Suprapubic skin (tissue), 4 donors: ENCODE measurements at regions not wholly inside any gene's neighbourhood (a gene's known extent, or its start where the extent isn't known, plus 50 kb on each side); places are given as distances from the start of the nearest gene placed in this dataset.
A peak's percentile ranks its signal among the peaks of the same experiment; 100 is the strongest.

Source experiments
- DNase-seq, 2 donors: peaks; one replicate each; pipeline ENCODE4 v3.0.0-alpha.2; 2019; ENCODE audit warnings: low spot score in 2 of 2
- H3K27ac ChIP-seq: fragments of 200-600 bp; sonication (generic); one replicate; pipeline ENCODE4 v1.5.1; 2019
- H3K27me3 ChIP-seq: fragments of 200-600 bp; sonication (generic); one replicate; pipeline ENCODE4 v1.5.1; 2019
- H3K36me3 ChIP-seq: fragments of 200-600 bp; sonication (generic); one replicate; pipeline ENCODE4 v1.5.1; 2019
- H3K4me1 ChIP-seq: fragments of 200-600 bp; sonication (generic); one replicate; pipeline ENCODE4 v1.5.1; 2019
- H3K4me3 ChIP-seq: fragments of 200-600 bp; sonication (generic); one replicate; pipeline ENCODE4 v1.5.1; 2019; ENCODE audit warnings: mild to moderate bottlenecking
- H3K9me3 ChIP-seq: fragments of 200-600 bp; sonication (generic); one replicate; pipeline ENCODE4 v1.5.1; 2019
- EP300 ChIP-seq: sonication (generic); formaldehyde crosslinking; IDR thresholded peaks from one replicate; pipeline ENCODE4 v1.6.1; 2017; ENCODE audit warnings: antibody characterized with exemption
- POLR2A ChIP-seq, 2 donors: fragments of 450-650 bp; IDR thresholded peaks; one replicate each; pipeline ENCODE4 v1.6.1; 2017; ENCODE audit warnings: antibody characterized with exemption in 2 of 2, mild to moderate bottlenecking in 2 of 2, moderate library complexity in 2 of 2
- POLR2AphosphoS5 ChIP-seq, 3 donors: sonication (generic); formaldehyde crosslinking; IDR thresholded peaks; one replicate each; pipeline ENCODE4 v1.6.1; 2017; ENCODE audit warnings: antibody characterized with exemption in 3 of 3
- WGBS: methylation state at CpG from one replicate; pipeline ENCODE4 v1.1.5; 2018; 5-methylcytosine and 5-hydroxymethylcytosine counted together
- TF ChIP-seq, protein P1 (sequence below), 2 donors: fragments of 200-600 bp in 1 of 2; fragments of 450-650 bp in 1 of 2; sonication (generic) in 1 of 2; IDR thresholded peaks; one replicate each; pipeline ENCODE4 v1.5.1; 2016 to 2019; ENCODE audit warnings: antibody characterized with exemption in 2 of 2, mild to moderate bottlenecking in 1 of 2, moderate library complexity in 1 of 2

DNA sequence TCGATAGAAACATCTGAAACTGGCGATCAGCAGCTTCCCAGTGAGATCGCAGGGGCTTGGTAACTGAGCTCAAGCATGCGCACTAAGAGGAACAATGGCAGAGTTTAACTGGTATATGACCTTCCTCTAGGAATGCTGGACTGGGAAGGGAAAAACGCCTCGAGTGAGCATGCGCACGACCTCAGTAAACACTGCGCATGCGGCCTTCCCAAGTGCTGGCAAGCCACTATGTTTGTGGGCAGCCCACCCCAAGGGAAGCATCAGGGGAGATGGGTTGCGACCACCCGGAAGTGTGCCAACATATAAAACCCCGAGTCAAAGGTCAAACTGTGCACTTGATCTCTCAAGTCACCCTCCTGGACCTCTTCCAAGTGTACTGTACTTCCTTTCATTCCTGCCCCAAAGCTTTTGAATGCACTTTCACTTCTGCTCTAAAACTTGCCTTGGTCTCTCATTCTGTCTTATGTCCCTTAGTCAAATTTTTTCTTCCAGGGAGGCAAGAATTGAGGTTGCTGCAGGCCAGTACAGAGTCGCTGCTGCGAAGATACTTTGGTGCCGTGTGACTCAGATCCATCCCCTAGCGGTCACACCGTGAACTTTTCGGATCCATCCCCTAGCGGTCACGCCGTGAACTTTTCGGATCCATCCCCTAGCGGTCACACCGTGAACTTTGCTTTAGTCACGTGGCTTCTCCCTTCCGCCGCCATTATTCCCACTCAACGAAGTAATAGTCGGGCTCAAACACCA is 243.3 kb downstream of the FAM43A start:
- TF ChIP-seq, protein P1, sequence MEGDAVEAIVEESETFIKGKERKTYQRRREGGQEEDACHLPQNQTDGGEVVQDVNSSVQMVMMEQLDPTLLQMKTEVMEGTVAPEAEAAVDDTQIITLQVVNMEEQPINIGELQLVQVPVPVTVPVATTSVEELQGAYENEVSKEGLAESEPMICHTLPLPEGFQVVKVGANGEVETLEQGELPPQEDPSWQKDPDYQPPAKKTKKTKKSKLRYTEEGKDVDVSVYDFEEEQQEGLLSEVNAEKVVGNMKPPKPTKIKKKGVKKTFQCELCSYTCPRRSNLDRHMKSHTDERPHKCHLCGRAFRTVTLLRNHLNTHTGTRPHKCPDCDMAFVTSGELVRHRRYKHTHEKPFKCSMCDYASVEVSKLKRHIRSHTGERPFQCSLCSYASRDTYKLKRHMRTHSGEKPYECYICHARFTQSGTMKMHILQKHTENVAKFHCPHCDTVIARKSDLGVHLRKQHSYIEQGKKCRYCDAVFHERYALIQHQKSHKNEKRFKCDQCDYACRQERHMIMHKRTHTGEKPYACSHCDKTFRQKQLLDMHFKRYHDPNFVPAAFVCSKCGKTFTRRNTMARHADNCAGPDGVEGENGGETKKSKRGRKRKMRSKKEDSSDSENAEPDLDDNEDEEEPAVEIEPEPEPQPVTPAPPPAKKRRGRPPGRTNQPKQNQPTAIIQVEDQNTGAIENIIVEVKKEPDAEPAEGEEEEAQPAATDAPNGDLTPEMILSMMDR (IDR thresholded peaks at IDR 0.05): peak; percentile 27 to 36
- TF ChIP-seq EP300: no peak
- Histone ChIP-seq H3K4me1 (peaks cover 27% of the 10 kb centered on the region), H3K27ac (no peak overlapping the region), H3K27me3 (no peaks in the 10 kb centered on the region), H3K9me3 (no peaks in the 10 kb centered on the region), H3K4me3 (no peak overlapping the region), H3K36me3 (no peaks in the 10 kb centered on the region)
- 80% methylated on average over 29 of the region's 30 CpGs for WGBS
- DNase-seq: no peak

DNA sequence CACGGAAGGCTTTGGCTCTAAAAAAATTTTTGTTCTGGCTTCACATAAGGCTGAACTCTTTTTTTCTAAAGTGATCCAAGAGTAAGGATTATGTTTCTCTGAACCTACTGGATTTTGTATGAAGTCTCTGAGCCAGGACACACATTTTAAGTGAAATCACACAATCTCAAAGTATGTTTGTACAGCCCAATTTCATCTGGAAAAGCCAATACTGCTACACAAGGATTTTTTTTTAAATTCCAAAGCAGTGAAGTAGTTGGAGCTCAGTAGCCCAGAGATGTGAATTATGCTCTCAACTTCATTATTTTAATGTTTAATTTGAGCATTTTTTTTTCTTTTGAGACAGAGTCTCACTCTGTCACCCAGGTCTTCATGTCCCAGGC is 243.9 kb downstream of the FAM43A start:
- no peak for TF ChIP-seq POLR2A (IDR thresholded peaks at IDR 0.05)
- no peak for TF ChIP-seq EP300
- no peak for TF ChIP-seq POLR2AphosphoS5 (IDR thresholded peaks at IDR 0.05)
- Histone ChIP-seq H3K4me1 (peaks cover 27% of the 10 kb centered on the region), H3K36me3 (no peaks in the 10 kb centered on the region), H3K27me3 (no peaks in the 10 kb centered on the region), H3K4me3 (no peak overlapping the region), H3K27ac (no peak overlapping the region), H3K9me3 (no peaks in the 10 kb centered on the region)
- DNase-seq: no peak
- 81% methylated on average over 1 of the region's 1 CpG for WGBS

DNA sequence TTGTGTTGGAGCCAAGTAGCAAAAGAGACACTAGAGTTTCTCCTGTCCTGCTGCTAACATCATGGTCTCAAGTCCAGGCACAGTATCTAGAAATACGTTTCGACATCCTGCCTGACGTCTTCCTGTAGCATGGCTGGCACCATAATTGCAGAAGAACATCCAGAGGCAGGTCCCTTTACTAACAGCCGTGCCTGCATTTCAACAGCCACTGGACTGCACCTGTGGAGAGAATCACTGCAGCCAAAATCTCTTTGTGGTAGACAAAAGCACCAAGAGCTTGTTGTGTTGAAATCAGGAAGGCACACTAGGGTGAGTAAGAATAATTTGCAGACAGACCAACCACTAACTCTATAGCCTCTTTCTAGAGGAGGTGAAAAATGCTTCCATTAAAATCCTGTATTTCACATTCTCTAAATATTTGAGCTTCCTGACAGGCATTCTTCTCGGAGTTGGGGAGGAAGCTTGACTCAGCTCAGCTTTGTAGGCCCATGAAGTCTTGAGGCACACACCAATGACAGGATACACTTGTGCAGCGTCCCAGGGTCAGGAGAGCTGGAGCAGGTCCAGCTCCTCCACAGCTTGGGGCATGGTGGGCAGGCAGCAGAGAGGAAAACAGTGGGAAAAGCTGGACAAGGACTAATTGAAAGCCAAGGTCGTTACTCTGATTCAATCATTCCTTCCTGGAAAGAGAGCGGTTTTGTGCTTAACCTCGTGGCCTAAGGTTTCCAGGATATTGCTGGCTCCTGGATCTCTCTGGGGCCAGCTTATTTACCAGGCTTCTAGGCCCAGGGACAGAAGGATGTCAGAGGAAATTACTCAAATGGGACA is 244.9 kb downstream of the FAM43A start:
- Histone ChIP-seq H3K36me3 (no peaks in the 10 kb centered on the region), H3K27ac (peak overlapping the region; percentile 9), H3K4me3 (no peak overlapping the region), H3K4me1 (peaks cover 27% of the 10 kb centered on the region), H3K9me3 (no peaks in the 10 kb centered on the region), H3K27me3 (no peaks in the 10 kb centered on the region)
- 43% methylated on average over 9 of the region's 9 CpGs for WGBS
- no peak for DNase-seq
- peak in 1 of 3 donors; percentile 33 for TF ChIP-seq POLR2AphosphoS5 (IDR thresholded peaks at IDR 0.05)
- no peak for TF ChIP-seq POLR2A (IDR thresholded peaks at IDR 0.05)
- TF ChIP-seq, protein P1 (IDR thresholded peaks at IDR 0.05): no peak
- TF ChIP-seq EP300: no peak

DNA sequence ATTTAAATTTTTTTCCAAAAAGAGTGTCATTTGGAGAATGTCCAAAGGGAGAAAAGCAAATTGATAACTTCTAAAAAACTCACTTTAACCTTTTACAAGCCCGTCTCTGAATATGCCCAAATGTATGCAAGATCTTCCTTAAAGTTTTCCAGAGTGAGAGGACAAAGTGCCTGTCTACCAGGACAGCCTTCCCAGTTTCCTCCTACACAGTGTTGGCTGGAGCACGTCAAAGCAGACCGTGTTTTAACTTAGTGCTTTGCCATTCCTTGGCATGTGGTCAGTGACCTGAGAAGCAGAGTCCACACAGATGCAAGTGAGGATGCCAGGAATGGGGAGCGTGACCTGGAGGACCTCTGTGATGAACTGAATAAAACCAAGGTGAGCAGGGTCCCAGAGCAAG is 245.7 kb downstream of the FAM43A start:
- DNase-seq: no peak
- Histone ChIP-seq H3K9me3 (no peaks in the 10 kb centered on the region), H3K4me3 (no peak overlapping the region), H3K27me3 (no peaks in the 10 kb centered on the region), H3K4me1 (peaks cover 27% of the 10 kb centered on the region), H3K36me3 (no peaks in the 10 kb centered on the region), H3K27ac (peak overlapping the region; percentile 9)
- WGBS: 78% methylated on average over 4 of the region's 4 CpGs
- TF ChIP-seq POLR2AphosphoS5 (IDR thresholded peaks at IDR 0.05): no peak
- TF ChIP-seq, protein P1 (IDR thresholded peaks at IDR 0.05): no peak
- TF ChIP-seq POLR2A (IDR thresholded peaks at IDR 0.05): no peak
- TF ChIP-seq EP300: no peak

DNA sequence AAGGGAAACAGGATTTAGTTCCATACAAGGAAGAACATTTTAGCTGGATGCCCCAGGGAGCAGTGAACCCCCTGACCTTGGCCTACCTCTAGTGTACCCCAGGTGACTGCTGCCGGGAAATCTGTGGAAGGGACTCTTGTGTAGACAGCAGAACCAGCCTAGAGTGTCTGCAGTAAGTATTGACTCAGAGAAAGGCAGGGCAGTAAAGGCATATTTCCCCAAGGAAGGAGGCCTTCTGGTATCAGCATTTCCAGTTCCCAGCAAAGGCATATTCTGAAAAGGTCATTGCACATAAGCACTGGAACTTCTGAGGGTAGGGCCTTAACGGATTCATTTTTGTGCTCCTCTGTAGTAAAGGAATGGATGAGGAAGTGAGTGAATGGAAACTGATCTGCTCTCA is 246.2 kb downstream of the FAM43A start:
- Histone ChIP-seq H3K9me3 (no peaks in the 10 kb centered on the region), H3K36me3 (no peaks in the 10 kb centered on the region), H3K27me3 (no peaks in the 10 kb centered on the region), H3K4me3 (no peak overlapping the region), H3K4me1 (peaks cover 27% of the 10 kb centered on the region), H3K27ac (peak overlapping the region; percentile 9)
- no peak for TF ChIP-seq EP300
- no peak for TF ChIP-seq POLR2AphosphoS5 (IDR thresholded peaks at IDR 0.05)
- TF ChIP-seq, protein P1 (IDR thresholded peaks at IDR 0.05): no peak
- TF ChIP-seq POLR2A (IDR thresholded peaks at IDR 0.05): no peak
- 72% methylated on average over 2 of the region's 2 CpGs for WGBS
- DNase-seq: no peak
